ENCODE measurements at regions not wholly inside any gene's neighbourhood (a gene's known extent, or its start where the extent isn't known, plus 50 kb on each side); places are given as distances from the start of the nearest gene placed in this dataset.

DNA sequence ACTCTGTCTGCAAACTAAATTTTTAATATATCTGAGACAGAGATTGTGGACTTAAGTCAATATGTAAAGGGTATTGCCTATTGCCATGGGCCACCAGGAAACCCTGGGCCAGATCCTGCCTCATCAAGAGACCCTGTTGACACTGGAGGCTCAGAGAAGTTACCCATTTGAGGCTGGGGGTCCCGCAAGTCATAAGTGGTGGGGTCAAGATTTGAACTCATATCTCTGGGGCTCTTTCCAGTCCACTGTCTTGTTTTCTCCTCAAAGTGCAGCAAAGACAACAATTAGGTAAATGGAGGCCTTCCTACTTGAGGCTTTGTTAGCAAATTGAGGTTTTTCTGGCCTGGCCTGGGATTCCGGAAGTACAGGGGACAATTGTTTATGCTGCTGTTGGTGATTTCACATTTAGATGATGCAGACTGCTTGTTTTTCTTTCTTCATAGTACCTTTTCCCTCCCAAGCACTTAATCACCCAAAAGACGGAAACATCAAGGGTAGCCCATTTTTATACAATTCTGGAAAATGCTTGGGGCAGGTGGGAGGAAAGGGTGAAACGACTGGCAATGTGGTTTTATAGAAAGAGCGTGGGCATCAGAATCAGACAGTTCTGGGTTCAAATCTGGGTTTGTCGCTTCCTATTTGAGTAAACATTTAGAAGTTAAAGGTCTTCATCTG lies 160.0 kb downstream of the SMIM20 start:
- no peak overlapping the region for H3K9ac ChIP-seq (ENCODE audit: low read depth in 1 of 2, low read length in 2 of 2)
- no peaks in the 10 kb centered on the region for H3K36me3 ChIP-seq (ENCODE audit: control insufficient read depth in 4 of 4, insufficient read depth in 3 of 4, low read depth in 1 of 4, low read length in 3 of 4)
- TF ChIP-seq EGR1 (IDR thresholded peaks at IDR 0.05; ENCODE audit: low read depth in 2 of 2) (no peak), FOXA1 (IDR thresholded peaks at IDR 0.05) (no peak), TAF1 (conservative IDR thresholded peaks at IDR 0.05) (no peak), RXRA (IDR thresholded peaks at IDR 0.05) (no peak), RAD21 (IDR thresholded peaks at IDR 0.05) (no peak), GABPA (IDR thresholded peaks at IDR 0.05 in 1 of 2, conservative IDR thresholded peaks at IDR 0.05 in 1 of 2) (no peak), HNF4A (conservative IDR thresholded peaks at IDR 0.05) (no peak), JUND (IDR thresholded peaks at IDR 0.05) (no peak)
- TF ChIP-seq, protein P1, sequence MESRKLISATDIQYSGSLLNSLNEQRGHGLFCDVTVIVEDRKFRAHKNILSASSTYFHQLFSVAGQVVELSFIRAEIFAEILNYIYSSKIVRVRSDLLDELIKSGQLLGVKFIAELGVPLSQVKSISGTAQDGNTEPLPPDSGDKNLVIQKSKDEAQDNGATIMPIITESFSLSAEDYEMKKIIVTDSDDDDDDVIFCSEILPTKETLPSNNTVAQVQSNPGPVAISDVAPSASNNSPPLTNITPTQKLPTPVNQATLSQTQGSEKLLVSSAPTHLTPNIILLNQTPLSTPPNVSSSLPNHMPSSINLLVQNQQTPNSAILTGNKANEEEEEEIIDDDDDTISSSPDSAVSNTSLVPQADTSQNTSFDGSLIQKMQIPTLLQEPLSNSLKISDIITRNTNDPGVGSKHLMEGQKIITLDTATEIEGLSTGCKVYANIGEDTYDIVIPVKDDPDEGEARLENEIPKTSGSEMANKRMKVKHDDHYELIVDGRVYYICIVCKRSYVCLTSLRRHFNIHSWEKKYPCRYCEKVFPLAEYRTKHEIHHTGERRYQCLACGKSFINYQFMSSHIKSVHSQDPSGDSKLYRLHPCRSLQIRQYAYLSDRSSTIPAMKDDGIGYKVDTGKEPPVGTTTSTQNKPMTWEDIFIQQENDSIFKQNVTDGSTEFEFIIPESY (IDR thresholded peaks at IDR 0.05), result no peak
- TF ChIP-seq, protein P2, sequence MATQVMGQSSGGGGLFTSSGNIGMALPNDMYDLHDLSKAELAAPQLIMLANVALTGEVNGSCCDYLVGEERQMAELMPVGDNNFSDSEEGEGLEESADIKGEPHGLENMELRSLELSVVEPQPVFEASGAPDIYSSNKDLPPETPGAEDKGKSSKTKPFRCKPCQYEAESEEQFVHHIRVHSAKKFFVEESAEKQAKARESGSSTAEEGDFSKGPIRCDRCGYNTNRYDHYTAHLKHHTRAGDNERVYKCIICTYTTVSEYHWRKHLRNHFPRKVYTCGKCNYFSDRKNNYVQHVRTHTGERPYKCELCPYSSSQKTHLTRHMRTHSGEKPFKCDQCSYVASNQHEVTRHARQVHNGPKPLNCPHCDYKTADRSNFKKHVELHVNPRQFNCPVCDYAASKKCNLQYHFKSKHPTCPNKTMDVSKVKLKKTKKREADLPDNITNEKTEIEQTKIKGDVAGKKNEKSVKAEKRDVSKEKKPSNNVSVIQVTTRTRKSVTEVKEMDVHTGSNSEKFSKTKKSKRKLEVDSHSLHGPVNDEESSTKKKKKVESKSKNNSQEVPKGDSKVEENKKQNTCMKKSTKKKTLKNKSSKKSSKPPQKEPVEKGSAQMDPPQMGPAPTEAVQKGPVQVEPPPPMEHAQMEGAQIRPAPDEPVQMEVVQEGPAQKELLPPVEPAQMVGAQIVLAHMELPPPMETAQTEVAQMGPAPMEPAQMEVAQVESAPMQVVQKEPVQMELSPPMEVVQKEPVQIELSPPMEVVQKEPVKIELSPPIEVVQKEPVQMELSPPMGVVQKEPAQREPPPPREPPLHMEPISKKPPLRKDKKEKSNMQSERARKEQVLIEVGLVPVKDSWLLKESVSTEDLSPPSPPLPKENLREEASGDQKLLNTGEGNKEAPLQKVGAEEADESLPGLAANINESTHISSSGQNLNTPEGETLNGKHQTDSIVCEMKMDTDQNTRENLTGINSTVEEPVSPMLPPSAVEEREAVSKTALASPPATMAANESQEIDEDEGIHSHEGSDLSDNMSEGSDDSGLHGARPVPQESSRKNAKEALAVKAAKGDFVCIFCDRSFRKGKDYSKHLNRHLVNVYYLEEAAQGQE (IDR thresholded peaks at IDR 0.05), result no peak
- TF ChIP-seq, protein P3, sequence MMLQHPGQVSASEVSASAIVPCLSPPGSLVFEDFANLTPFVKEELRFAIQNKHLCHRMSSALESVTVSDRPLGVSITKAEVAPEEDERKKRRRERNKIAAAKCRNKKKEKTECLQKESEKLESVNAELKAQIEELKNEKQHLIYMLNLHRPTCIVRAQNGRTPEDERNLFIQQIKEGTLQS (IDR thresholded peaks at IDR 0.05), result no peak
- no peaks in the 10 kb centered on the region for H3K9me3 ChIP-seq (ENCODE audit: control insufficient read depth in 4 of 4, low read length in 3 of 4)
- whole genome bisulfite sequencing, result 90% methylated on average over 6 of the region's 6 CpGs
- H3K4me3 ChIP-seq (ENCODE audit: low read depth in 1 of 3, low read length in 3 of 3), result no peak overlapping the region
- H3K27ac ChIP-seq (ENCODE audit: low read depth in 1 of 2, low read length in 2 of 2), result no peak overlapping the region
- DNase-seq (ENCODE audit: low spot score), result no peak
- H3K27me3 ChIP-seq (ENCODE audit: control insufficient read depth in 4 of 4, insufficient read depth in 4 of 4, low read length in 3 of 4), result no peaks in the 10 kb centered on the region
- no peaks in the 10 kb centered on the region for H3K4me1 ChIP-seq (ENCODE audit: control insufficient read depth in 4 of 4, insufficient read depth in 4 of 4, low read length in 3 of 4)

DNA sequence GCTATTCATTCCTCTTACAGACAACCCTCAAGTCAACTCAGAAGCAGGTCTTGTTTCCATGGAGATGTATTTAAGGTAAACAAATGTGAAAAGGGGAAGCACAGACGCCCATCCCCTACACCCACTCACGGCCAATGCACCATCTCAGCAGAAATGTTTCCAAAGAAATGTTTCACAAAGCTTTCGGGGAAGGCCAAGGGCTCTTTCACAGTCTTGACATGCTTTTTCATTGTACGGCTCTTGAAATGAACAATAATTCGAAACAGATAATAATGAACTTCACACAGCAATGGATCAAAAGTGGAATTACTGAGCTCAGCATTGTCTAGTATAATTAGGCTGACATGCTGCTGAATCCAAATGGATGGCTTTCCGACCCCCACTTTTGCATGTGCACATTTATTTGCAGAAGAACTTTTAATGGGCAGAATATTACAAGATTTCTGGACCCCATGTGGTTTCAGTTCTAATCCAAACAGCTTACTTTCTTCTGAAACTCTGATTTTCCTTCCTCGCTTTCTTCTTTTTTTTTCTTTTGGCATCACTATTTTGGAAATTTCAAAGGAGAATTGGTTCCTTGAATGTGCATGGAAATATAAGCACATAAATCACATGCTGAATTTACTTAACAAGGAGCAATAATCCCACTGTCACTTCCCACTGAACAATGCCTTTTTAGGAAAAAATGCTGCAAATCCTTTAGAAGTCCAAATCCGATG lies 160.9 kb downstream of the SMIM20 start:
- no peak overlapping the region for H3K27ac ChIP-seq (ENCODE audit: low read depth in 1 of 2, low read length in 2 of 2)
- WGBS, result 77% methylated on average over 8 of the region's 8 CpGs
- no peaks in the 10 kb centered on the region for H3K27me3 ChIP-seq (ENCODE audit: control insufficient read depth in 4 of 4, insufficient read depth in 4 of 4, low read length in 3 of 4)
- no peak overlapping the region for H3K9ac ChIP-seq (ENCODE audit: low read depth in 1 of 2, low read length in 2 of 2)
- no peaks in the 10 kb centered on the region for H3K4me1 ChIP-seq (ENCODE audit: control insufficient read depth in 4 of 4, insufficient read depth in 4 of 4, low read length in 3 of 4)
- no peak for DNase-seq (ENCODE audit: low spot score)
- H3K36me3 ChIP-seq (ENCODE audit: control insufficient read depth in 4 of 4, insufficient read depth in 3 of 4, low read depth in 1 of 4, low read length in 3 of 4), result no peaks in the 10 kb centered on the region
- no peaks in the 10 kb centered on the region for H3K9me3 ChIP-seq (ENCODE audit: control insufficient read depth in 4 of 4, low read length in 3 of 4)
- H3K4me3 ChIP-seq (ENCODE audit: low read depth in 1 of 3, low read length in 3 of 3), result no peak overlapping the region
- TF ChIP-seq GABPA (IDR thresholded peaks at IDR 0.05 in 1 of 2, conservative IDR thresholded peaks at IDR 0.05 in 1 of 2), result no peak
- no peak for TF ChIP-seq SP1 (IDR thresholded peaks at IDR 0.05)
- no peak for TF ChIP-seq HNF4A (conservative IDR thresholded peaks at IDR 0.05)
- TF ChIP-seq, protein P1 (IDR thresholded peaks at IDR 0.05), result no peak
- TF ChIP-seq, protein P4, sequence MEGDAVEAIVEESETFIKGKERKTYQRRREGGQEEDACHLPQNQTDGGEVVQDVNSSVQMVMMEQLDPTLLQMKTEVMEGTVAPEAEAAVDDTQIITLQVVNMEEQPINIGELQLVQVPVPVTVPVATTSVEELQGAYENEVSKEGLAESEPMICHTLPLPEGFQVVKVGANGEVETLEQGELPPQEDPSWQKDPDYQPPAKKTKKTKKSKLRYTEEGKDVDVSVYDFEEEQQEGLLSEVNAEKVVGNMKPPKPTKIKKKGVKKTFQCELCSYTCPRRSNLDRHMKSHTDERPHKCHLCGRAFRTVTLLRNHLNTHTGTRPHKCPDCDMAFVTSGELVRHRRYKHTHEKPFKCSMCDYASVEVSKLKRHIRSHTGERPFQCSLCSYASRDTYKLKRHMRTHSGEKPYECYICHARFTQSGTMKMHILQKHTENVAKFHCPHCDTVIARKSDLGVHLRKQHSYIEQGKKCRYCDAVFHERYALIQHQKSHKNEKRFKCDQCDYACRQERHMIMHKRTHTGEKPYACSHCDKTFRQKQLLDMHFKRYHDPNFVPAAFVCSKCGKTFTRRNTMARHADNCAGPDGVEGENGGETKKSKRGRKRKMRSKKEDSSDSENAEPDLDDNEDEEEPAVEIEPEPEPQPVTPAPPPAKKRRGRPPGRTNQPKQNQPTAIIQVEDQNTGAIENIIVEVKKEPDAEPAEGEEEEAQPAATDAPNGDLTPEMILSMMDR (IDR thresholded peaks at IDR 0.05; ENCODE audit: low read depth, low read length, missing input control), result no peak
- no peak for TF ChIP-seq RXRA (IDR thresholded peaks at IDR 0.05)
- TF ChIP-seq, protein P3 (IDR thresholded peaks at IDR 0.05), result no peak
- no peak for TF ChIP-seq JUND (IDR thresholded peaks at IDR 0.05)
- TF ChIP-seq HNF4G (IDR thresholded peaks at IDR 0.05), result no peak
- TF ChIP-seq NR2F2 (IDR thresholded peaks at IDR 0.05), result no peak
- TF ChIP-seq FOXA1 (IDR thresholded peaks at IDR 0.05), result no peak
- no peak for TF ChIP-seq YY1 (IDR thresholded peaks at IDR 0.05)

All from liver (tissue), 8 donors.